GM23338 (cell line): ENCODE measurements at regions not wholly inside any gene's neighbourhood (a gene's known extent, or its start where the extent isn't known, plus 50 kb on each side); places are given as distances from the start of the nearest gene placed in this dataset.
"Not testable (repeated sequence)": the region's sequence is repeated elsewhere in the genome, so short reads cannot be mapped to it uniquely, and the experiment has no call there.

Experiments
- ATAC-seq: fragments of 200-7000 bp; cut with Tn5 transposase; 3 replicates; pipeline ENCODE4 v1.9.1; 2020
- DNase-seq: peaks from one replicate; pipeline ENCODE4 v3.0.0-alpha.2; 2015; ENCODE audit warnings: low spot score
- H2AFZ ChIP-seq: fragments of 200-600 bp; sonication (generic); 2 replicates; pipeline ENCODE4 v1.8.0; 2016; ENCODE audit warnings: antibody characterized with exemption, mild to moderate bottlenecking, moderate library complexity
- H3F3A ChIP-seq: fragments of 200-600 bp; sonication (generic); replicated peaks from 2 replicates; pipeline ENCODE4 v1.8.0; 2017; ENCODE audit warnings: antibody characterized with exemption, mixed run types, low read depth
- H3K27ac ChIP-seq: fragments of 200-600 bp; sonication (generic); 2 replicates; pipeline ENCODE4 v1.6.1; 2016; ENCODE audit warnings: low read depth
- H3K27me3 ChIP-seq: fragments of 200-600 bp; sonication (generic); 2 replicates; pipeline ENCODE4 v1.8.0; 2016; ENCODE audit warnings: mild to moderate bottlenecking, mixed run types, moderate library complexity; ENCODE audit not compliant: insufficient read depth
- H3K36me3 ChIP-seq: fragments of 200-600 bp; sonication (generic); 2 replicates; pipeline ENCODE4 v1.8.0; 2016; ENCODE audit warnings: mild to moderate bottlenecking; ENCODE audit not compliant: insufficient read depth
- H3K4me1 ChIP-seq: fragments of 200-600 bp; sonication (generic); 2 replicates; pipeline ENCODE4 v1.8.0; 2016; ENCODE audit warnings: mild to moderate bottlenecking, moderate library complexity; ENCODE audit not compliant: insufficient read depth
- H3K4me2 ChIP-seq: fragments of 200-600 bp; sonication (generic); 2 replicates; pipeline ENCODE4 v1.7.1; 2017; ENCODE audit warnings: mixed run types
- H3K4me3 ChIP-seq: fragments of 200-600 bp; sonication (generic); 2 replicates; pipeline ENCODE4 v1.6.1; 2016; ENCODE audit warnings: mixed run types
- H3K79me2 ChIP-seq: fragments of 200-600 bp; sonication (generic); replicated peaks from 2 replicates; pipeline ENCODE4 v1.8.0; 2017; ENCODE audit warnings: mild to moderate bottlenecking; ENCODE audit not compliant: insufficient read depth
- H3K9me2 ChIP-seq: fragments of 200-600 bp; sonication (generic); 2 replicates; pipeline ENCODE4 v1.8.0; 2017; ENCODE audit not compliant: insufficient read depth
- H4K20me1 ChIP-seq: fragments of 200-600 bp; sonication (generic); replicated peaks from 2 replicates; pipeline ENCODE4 v1.8.0; 2017; ENCODE audit warnings: mild to moderate bottlenecking; ENCODE audit not compliant: insufficient read depth
- H3K27ac Mint-ChIP-seq: 2 replicates; pipeline ENCODE4 v1.8.0; 2020; ENCODE audit warnings: inconsistent platforms, mild to moderate bottlenecking, moderate library complexity, mixed read lengths
- H3K27me3 Mint-ChIP-seq: 3 replicates; pipeline ENCODE4 v1.8.0; 2022; ENCODE audit warnings: low read depth, mild to moderate bottlenecking, moderate library complexity, mixed read lengths, inconsistent platforms; ENCODE audit not compliant: insufficient read depth, poor library complexity
- H3K36me3 Mint-ChIP-seq: 3 replicates; pipeline ENCODE4 v1.8.0; 2021; ENCODE audit warnings: low read depth, mild to moderate bottlenecking, inconsistent platforms, moderate library complexity, mixed read lengths
- H3K4me1 Mint-ChIP-seq: 3 replicates; pipeline ENCODE4 v1.8.0; 2020; ENCODE audit warnings: mild to moderate bottlenecking, inconsistent platforms, mixed read lengths
- H3K4me3 Mint-ChIP-seq: 3 replicates; pipeline ENCODE4 v1.8.0; 2021; ENCODE audit warnings: moderate library complexity, mild to moderate bottlenecking, inconsistent platforms, mixed read lengths
- H3K9me3 Mint-ChIP-seq: 3 replicates; pipeline ENCODE4 v1.8.0; 2020; ENCODE audit warnings: moderate library complexity, mild to moderate bottlenecking, inconsistent platforms, mixed read lengths
- CREB1 ChIP-seq: fragments of 250-450 bp; sonication (Bioruptor Pico); IDR thresholded peaks from 2 replicates; pipeline ENCODE4 v1.5.0; 2020; ENCODE audit warnings: low read depth, mild to moderate bottlenecking, moderate library complexity
- CTCF ChIP-seq, 2 experiments: fragments of 200-600 bp in 1 of 2; sonication (generic) in 1 of 2; conservative IDR thresholded peaks; 2 replicates each; pipeline versions ENCODE4 v1.5.1 to v1.6.1; 2016 to 2017; ENCODE audit warnings: antibody characterized with exemption in 2 of 2, low read depth in 2 of 2, mild to moderate bottlenecking in 2 of 2, moderate library complexity in 1 of 2
- EZH2phosphoT487 ChIP-seq: fragments of 200-600 bp; sonication (generic); IDR thresholded peaks from one replicate; pipeline ENCODE4 v1.8.1; 2018; ENCODE audit warnings: antibody characterized with exemption; ENCODE audit not compliant: unreplicated experiment
- JUNB ChIP-seq: IDR thresholded peaks from one replicate; pipeline ENCODE4 v1.6.1; 2016; ENCODE audit warnings: antibody characterized with exemption; ENCODE audit not compliant: unreplicated experiment
- POLR2AphosphoS5 ChIP-seq: IDR thresholded peaks from 2 replicates; pipeline ENCODE4 v1.6.1; 2016; ENCODE audit warnings: antibody characterized with exemption, low read depth
- REST ChIP-seq: IDR thresholded peaks from one replicate; pipeline ENCODE4 v1.6.1; 2018; ENCODE audit warnings: antibody characterized with exemption; ENCODE audit not compliant: unreplicated experiment
- STAT1 ChIP-seq: IDR thresholded peaks from one replicate; pipeline ENCODE4 v1.6.1; 2016; ENCODE audit warnings: antibody characterized with exemption; ENCODE audit not compliant: unreplicated experiment
- ZNF114 ChIP-seq: fragments of 250-450 bp; sonication (Bioruptor Pico); IDR thresholded peaks from 2 replicates; pipeline ENCODE4 v1.5.0; 2020; ENCODE audit warnings: mild to moderate bottlenecking, moderate library complexity
- ZNF331 ChIP-seq: fragments of 250-450 bp; sonication (Bioruptor Pico); IDR thresholded peaks from 2 replicates; pipeline ENCODE4 v1.5.0; 2020; ENCODE audit warnings: low read depth, mild to moderate bottlenecking, moderate library complexity
- ZNF462 ChIP-seq: fragments of 250-450 bp; sonication (Bioruptor Pico); IDR thresholded peaks from 2 replicates; pipeline ENCODE4 v1.5.0; 2020; ENCODE audit warnings: mild to moderate bottlenecking, moderate library complexity

- no peak for TF ChIP-seq ZNF114 (CRISPR knock-in tag)
Observed at GRCh38 chr2:57703407-57703806, 343.2 kb upstream of the VRK2 start (continued).

- not testable (repeated sequence) for H3K4me2 ChIP-seq, H3K36me3 Mint-ChIP-seq, H3K27me3 ChIP-seq, H3K79me2 ChIP-seq, ATAC-seq, H3K27ac Mint-ChIP-seq, H3F3A ChIP-seq, H4K20me1 ChIP-seq, H3K27me3 Mint-ChIP-seq, H3K36me3 ChIP-seq, H3K4me3 ChIP-seq, H3K9me2 ChIP-seq, H2AFZ ChIP-seq, H3K27ac ChIP-seq, H3K4me3 Mint-ChIP-seq, DNase-seq, H3K9me3 Mint-ChIP-seq
- peaks cover 23% of the 10 kb centered on the region; the same call in 1 of the 2 replicates for H3K4me1 ChIP-seq
- H3K4me1 Mint-ChIP-seq: peaks cover 36% of the 10 kb centered on the region
Observed at GRCh38 chr2:57707794-57708193, 338.8 kb upstream of the VRK2 start.

- peaks cover 23% of the 10 kb centered on the region; the same call in 1 of the 2 replicates for H3K4me1 ChIP-seq
- H2AFZ ChIP-seq: no peak overlapping the region
- Mint-ChIP-seq H3K36me3 (no peaks in the 10 kb centered on the region), H3K4me1 (peaks cover 38% of the 10 kb centered on the region), H3K27me3 (no peaks in the 10 kb centered on the region), H3K4me3 (no peak overlapping the region), H3K9me3 (no peaks in the 10 kb centered on the region), H3K27ac (no peak overlapping the region)
- H4K20me1 ChIP-seq: no peaks in the 10 kb centered on the region
- H3K9me2 ChIP-seq: no peaks in the 10 kb centered on the region
- H3K27me3 ChIP-seq: no peaks in the 10 kb centered on the region
- no peak overlapping the region for H3K4me2 ChIP-seq
- H3K79me2 ChIP-seq: no peaks in the 10 kb centered on the region
- H3F3A ChIP-seq: no peaks in the 10 kb centered on the region
- ATAC-seq (no peak; the same call in 2 of the 3 replicates), DNase-seq (no peak)
- no peaks in the 10 kb centered on the region for H3K36me3 ChIP-seq
- no peak overlapping the region for H3K27ac ChIP-seq
- no peak overlapping the region for H3K4me3 ChIP-seq
- no peak for TF ChIP-seq ZNF462
- no peak for TF ChIP-seq ZNF331 (CRISPR knock-in tag)
- TF ChIP-seq REST: no peak
- no peak for TF ChIP-seq CTCF (conservative IDR thresholded peaks at IDR 0.05; ENCODE audit: low read depth in 2 of 2)
- TF ChIP-seq POLR2AphosphoS5: no peak
- no peak for TF ChIP-seq CREB1
- no peak for TF ChIP-seq JUNB
- no peak for TF ChIP-seq EZH2phosphoT487
- TF ChIP-seq STAT1: no peak
Observed at GRCh38 chr2:57711991-57712390, 334.6 kb upstream of the VRK2 start.
